SW 1271 (cell line): ENCODE measurements at regions not wholly inside any gene's neighbourhood (a gene's known extent, or its start where the extent isn't known, plus 50 kb on each side); places are given as distances from the start of the nearest gene placed in this dataset.
"Not testable (repeated sequence)": the region's sequence is repeated elsewhere in the genome, so short reads cannot be mapped to it uniquely, and the experiment has no call there.

Experiments used
- DNase-seq, 2 experiments: peaks; one replicate each; lab custom pipeline; 2025; lab: John Stamatoyannopoulos, UW

DNA sequence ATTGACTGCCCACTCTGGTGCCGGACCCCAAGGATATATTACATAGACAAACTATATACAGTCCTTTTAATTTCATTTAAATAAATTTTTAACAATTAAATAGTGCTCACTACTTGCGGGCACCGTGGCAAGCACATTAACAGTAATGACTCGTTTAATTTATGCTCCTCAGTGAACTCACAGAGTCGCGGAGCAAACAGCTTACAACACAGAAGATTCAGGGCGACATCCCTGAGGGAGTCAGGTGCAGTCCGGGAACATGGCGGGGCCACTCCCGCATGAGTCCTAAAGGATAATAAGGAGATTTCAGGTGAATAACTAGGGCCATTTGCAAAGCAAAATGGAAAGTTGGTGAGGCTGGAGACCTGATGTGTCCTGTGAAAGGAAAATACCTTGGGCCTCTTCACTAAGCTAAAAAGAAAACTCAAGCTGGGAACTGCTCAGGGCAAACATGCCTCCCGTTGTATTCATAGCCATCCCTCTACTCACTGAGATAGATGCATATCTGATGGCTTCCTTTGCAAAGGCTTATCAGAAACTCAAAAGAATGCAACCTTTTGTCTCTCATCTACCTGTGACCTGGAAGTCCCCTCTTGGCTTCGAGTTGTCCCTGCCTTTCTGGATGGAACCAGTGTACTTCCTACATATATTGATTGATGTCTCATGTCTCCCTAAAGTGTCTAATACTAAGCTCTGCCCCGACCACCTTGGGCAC is 125.6 kb downstream of the KLF6 start:
- no peak for DNase-seq

DNA sequence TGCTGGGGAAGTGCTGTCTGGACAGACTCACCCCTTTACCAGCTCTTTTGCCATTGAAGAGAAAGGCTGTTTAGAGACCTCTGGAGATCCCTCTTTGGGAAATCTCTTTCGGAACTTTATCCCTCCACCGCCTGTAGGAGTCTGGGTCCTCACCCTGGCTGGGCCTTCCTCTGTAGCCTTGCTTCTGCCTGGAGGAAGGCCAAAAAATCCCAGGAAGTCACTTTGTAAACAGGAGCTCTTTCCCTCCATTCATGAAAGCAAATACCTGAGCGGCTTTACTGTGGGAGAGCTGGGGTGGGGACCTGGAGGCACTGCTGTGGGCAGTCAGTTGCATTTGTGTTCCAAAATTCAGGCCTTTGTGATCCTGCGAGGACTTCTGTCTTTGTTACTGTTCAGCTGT is 126.2 kb downstream of the KLF6 start:
- no peak for DNase-seq

DNA sequence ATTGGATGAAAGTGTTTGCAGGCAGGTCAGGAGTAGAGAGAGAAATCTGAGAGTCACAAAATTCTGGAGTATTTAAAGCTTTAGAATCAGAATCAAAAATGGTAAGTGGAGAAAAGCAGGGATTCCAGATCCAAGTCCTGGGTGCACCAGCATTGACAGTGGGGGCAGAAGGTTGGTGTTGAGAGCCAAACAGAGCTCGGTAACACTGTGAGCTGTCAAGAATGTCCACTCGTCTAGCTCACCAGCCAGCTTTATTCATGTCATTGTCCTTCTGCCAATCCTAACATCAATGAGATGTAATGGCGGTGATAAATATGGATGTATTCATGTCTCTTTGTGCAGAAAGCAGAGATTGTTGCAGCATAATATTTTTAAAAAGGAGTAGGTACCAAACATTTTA is 128.8 kb downstream of the KLF6 start:
- DNase-seq, result no peak

DNA sequence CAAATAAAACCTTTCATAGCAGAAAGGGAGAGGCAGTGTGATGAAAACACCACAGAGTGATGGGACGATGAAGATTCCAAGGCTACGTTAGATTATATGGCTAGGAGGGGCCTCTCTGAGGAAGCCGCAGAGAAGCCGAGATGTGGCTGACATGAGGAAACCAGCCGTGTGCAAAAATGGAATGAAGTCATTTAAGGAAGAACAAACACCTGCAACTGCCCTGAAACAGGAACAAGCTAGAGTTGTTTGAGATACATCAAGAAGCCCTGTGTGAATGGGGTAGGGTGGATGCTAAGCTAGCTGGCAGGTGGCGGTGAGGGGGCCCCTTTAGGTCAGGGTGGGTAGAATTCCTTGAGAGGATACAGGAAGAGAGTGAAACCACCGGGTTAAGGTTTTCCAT is 129.5 kb downstream of the KLF6 start:
- DNase-seq, result no peak

DNA sequence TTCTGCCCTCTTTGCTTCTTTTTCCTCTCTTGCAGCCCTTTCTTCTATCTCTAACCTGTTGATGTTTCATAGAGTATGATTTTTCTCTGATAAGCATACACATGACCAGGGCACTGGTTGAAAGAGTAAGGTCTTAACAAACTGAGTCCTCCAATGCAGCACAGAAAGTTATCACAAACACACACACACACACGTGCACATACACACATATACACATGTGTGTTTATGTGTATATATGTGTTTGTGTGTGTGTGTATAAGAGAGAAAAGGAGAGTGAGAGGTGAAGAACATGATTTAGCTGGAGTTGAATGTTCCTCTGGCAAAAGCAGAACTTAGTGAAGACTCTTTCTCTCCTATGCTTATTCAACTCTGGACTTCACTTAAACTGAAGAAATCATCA is 130.0 kb downstream of the KLF6 start:
- no peak for DNase-seq

DNA sequence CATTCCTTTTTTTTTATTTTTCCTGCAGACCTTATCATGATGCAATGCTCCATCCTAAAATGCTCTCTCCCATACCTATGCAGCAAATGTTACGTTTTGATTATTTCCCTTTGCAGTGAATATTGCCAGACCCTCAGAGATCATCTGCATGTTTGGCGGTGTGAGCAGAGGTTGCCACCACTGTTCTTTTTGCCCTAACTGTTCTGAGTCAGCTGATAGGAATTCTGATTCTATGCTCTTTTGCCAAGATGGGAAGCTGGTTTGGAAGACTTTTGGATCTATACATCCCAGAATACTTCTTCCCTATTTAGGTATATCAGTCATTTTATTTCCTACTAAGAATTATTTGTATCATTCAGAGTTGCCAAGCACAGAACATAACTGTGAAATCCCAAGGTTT is 130.5 kb downstream of the KLF6 start:
- DNase-seq, result no peak

DNA sequence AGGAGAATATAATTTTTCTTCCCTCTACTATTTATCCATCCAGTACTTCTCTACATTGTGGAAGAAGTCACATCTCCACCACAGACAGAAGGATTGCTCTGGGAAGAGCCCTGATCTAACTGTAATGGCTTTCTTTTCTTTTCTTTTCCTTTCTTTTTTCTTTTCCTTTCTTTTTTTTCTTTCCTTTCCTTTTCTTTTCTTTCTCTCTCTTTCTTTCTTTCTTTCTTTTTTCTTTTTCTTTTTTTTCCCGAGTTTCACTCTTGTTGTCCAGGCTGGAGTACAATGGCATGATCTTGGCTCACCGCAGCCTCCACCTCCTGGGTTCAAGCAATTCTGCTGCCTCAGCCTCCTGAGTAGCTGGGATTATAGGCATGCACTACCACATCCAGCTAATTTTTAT is 131.7 kb downstream of the KLF6 start:
- not testable (repeated sequence) for DNase-seq

DNA sequence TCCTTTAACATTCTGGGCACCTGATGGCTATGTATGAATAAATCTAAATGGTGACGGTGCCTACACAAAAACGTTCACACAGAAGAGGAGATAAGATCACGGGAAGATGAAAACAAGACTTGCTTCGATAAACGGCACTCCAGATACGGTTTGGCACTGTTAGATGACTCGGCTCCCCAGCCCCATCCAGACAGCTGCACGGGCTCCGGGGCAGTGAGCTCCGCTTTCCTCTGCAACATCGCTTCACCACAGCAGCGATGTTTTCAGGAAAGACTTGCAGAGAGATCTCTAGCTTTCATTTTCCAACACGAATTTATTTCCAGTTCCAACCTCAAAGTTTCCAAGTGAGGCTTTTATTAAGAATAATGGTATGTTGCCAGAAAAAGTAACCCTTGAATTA is 132.1 kb downstream of the KLF6 start:
- no peak for DNase-seq

DNA sequence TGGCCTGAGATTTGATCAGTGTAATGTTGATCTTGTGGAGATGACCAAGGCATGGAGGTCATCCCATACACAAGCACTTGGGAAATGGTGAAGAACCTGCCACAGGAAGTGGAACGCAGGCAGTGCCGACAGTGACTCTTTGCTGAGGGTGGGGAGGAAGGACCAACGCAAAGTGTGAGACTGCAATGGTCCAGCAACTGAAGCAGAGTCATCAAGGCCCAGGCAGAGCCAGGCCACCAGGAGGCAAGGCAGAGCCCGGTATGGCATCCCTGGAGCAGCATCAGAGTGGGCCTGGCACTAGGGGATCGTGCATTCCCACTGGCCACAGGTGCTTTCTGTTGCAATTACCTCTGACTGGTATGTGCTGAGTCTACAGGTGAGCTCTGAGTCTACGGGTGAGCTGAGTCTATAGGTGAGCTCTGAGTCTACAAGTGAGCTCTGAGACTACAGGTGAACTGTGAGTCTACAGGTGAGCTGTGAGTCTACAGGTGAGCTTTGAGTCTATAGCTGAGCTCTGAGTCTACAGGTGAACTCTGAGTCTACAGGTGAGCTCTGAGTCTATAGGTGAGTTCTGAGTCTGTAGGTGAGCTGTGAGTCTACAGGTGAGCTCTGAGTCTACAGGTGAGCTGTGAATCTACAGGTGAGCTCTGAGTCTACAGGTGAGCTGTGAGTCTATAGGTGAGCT is 132.9 kb downstream of the KLF6 start:
- DNase-seq, result no peak

DNA sequence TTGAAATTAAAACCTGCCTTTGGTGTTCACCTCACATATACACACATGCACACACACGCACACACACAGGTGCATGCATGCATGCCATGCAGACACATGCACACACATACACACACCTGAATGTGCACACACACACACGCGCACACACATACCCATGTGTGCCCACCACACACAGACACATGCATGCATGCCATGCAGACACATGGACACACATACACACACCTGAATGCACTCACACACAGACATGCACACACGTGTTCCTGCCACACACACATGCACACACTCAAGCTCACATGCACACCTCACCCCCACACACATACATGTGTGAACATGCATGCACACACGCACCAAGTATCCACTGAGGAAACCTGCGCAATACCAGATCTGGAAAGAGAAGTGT is 136.4 kb downstream of the KLF6 start:
- DNase-seq, result no peak

DNA sequence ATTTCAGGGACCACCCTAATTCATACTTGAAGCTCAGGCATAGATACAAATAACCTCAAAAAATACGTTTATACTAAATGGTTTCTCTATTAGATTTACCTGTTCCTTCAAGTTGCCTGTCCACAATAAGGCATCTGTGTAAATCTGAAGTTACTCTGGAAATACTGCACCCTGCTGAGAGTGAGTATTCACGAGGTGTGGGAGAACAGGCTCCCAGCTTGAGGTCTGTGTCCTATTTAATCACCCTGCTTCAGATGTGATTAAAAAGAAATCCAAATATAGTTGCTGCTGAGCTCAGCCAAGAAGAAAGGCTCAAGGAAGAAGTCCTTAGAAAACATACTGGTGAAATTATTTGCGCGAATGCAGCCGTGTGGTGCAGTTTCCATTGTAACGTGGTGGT is 136.8 kb downstream of the KLF6 start:
- DNase-seq, result no peak

DNA sequence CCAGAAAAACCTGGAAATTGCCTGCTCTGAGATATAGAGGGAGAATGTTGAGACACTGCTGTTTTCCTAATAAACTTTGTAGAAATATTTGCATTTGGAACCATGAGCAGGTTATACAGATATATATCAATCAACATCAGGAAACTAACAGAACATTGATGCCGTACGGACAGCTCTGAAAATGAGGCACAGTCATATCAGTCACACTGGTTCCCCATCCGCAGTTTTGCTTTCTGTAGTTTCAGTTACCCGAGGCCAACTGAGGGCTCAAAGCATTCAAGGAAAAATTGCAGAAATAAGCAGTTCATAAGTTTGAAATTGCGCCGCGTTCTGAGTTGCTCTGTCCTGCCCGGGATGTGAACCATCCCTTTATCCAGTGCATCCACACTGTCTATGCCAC is 137.9 kb downstream of the KLF6 start:
- no peak for DNase-seq

DNA sequence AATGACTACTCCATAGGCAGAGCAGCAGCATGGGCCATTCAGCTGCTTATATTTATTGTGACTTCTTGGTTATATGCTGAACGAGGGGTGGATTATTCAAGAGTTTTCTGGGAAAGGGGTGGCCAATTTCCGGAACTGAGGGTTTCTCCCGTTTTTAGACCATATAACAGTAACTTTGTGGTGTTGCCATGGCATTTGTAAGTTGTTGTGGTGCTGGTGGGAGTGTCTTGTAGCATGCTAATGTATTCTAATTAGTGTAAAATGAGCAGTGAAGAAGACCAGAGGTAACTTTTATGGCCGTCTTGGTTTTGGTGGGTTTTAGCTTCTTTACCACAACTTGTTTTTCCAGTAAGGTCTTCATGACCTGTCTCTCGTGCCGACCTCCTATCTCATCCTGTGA is 139.6 kb downstream of the KLF6 start:
- no peak for DNase-seq

DNA sequence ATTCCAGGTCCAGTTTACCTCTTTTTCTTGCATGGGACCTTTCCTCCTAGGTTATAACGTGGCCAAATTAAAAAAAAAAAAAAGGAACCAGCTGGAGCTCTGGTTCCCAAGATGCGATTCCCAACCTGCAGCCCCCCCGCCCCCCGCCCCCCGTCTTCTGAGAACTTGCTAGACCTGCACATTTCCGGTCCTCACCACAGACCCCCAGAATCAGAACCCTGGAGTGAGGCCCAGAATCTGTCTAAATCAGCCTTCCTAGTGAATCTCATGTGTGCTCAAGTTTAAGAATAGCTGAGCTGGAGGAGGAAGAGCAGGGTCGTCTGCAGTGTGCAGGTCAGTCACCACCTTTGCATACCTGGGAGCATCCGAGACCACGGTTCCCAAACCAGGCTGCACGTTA is 144.2 kb downstream of the KLF6 start:
- no peak for DNase-seq

DNA sequence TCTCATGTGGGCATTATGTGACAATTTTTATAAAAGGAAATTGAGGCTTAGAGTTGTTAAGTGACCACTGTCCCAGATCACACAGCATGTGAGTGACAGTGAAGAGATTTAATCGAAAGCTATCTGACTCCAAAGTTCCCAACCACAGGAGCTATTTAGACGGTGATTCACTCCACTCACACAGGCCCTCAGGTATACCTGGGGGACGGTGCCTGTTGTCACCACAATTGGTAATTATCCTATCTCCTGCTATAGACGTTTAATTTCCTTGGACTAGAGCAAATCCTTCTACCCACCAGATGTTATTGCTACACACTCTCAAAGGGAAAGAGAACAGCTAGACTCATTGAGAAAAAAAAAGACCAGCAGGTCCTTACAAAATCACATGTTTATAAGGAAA is 145.5 kb downstream of the KLF6 start:
- no peak for DNase-seq

DNA sequence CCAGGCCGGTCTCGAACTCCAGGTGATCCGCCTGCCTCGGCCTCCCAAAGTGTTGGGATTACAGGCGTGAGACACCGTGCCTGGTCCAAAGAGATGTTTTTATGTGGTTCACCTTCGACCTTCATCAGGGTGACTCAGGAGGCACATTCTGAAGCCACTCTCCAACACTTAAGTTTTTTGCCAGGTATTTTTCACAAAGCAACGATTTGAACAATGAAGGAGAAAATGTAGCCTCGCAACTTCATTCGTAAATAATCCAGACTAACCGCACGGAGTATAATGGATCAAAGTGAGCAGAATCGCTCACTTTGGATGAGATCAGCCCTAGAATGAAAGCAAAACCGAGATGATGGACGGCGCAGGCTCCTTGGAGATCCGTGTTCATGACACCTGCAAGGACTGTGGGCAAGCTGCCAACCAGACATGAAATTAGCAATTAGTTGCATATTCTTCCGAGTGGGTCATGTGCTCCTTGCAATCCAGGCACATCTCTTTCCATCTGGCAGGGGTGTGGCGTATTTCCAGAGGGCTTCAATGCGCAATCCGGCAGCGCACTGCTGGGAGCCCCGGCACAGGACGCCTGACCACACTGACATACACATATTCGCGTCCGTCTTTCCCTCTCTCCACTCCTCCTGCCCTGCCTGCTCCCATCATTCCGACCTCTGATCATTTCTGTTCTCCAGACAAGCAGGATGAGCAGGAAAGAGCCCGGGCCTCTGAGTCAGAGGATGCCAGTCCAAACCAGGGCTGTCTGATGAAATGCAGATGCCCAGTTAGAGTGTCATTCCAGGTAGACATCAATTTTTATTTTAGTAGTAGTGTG is 148.4 kb downstream of the KLF6 start:
- no peak for DNase-seq

DNA sequence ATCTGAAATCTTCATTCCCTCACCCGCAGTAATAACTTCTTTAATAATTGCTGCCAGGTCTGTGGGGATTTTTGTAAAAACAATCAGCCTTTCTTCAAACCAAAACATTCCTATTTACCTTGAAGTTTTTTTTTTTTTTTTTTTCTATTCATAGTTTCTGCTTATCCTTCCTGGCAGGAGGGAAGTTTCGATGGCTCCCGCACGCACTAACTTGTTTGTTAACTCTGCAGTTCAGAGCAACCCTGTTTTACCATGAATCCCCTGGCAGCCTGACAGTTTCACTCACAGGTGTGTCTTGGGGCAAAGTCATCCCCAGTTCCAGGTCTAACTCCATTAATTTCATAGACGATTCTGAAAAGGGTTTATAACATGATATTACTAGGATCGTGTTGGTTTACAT is 149.3 kb downstream of the KLF6 start:
- DNase-seq, result no peak

DNA sequence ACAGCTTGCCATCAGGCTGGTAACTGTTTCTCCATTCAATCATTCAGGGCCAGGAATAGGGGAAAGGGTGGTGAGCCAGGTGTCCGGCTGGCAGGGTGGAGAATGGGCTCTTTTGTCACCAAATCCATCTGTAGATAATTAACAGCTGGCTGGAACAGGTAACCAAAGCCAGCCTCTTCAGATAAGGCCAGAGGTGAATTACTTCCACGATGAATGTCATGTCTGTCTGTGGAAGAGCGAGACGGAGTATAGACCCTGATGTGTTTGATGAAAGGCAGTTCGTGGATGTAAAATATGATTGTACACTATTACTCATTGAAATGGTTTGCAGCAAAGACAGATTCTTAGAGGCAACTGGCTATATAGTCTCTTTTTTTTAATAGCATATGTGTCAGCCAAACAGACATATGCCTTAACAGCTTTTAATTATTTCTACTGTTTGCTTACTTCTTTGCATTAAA is 149.8 kb downstream of the KLF6 start:
- no peak for DNase-seq

DNA sequence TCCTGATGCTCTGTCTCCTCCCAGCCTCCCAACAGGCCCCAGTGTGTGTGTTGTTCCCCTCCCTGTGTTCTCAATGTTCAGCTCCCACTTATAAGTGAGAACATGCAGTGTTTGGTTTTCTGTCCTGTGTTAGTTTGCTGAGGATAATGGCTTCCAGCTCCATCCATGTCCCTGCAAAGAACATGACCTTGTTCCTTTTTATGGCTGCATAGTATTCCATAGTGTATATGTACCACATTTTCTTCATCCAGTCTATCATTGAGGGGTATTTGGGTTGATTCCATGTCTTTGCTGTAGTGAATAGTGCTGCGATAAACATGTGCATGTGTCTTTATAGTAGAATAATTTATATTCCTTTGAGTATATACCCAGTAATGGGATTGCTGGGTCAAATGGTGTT is 150.4 kb downstream of the KLF6 start:
- DNase-seq, result not testable (repeated sequence)

DNA sequence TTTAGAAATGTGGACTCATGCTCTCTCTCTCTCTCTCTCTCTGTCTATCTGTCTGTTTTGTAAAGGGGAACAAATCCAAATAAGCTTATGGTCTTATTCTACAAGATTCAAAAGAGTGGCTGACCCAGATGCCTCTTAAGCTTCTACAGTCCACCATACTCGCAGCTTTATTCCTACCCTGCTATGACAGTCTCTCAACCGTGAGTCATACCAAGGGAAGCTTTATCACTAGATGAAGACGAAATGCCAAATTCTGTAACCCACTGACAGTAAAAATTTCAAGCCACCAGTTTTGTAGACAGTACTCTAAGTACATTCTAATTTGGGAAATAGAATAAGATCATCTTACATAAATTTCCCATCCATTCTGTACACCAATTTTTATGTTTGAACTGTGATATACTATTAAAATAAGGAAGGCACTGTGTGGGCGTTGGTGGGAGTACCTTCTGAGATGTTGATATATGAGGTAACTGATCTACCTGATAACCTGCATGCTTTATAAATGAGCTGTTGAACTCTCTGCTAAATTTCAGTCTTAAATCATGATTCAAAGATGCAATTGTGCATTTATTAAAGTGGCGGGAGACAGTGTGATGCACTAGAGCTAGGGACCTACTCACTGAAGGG is 153.2 kb downstream of the KLF6 start:
- DNase-seq, result no peak

DNA sequence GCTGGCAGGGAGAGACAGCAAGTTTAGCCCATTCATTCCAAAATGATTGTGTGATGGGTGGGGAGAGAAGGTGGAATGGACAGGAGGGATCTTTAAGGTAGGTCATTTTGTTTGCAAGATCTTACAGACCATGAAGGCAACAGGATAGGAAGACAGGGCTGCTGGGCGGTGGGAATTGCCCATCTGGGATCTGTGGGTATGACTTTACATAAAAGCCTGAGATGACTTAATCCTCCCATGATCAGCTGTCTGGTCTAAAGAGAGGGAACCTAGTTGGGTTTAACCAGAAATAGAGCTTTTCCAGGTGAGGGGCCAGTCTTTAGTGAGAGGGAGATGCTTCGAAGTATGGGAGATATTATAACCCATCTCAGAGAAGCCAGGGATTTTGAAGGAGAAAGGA is 153.7 kb downstream of the KLF6 start:
- DNase-seq, result no peak

DNA sequence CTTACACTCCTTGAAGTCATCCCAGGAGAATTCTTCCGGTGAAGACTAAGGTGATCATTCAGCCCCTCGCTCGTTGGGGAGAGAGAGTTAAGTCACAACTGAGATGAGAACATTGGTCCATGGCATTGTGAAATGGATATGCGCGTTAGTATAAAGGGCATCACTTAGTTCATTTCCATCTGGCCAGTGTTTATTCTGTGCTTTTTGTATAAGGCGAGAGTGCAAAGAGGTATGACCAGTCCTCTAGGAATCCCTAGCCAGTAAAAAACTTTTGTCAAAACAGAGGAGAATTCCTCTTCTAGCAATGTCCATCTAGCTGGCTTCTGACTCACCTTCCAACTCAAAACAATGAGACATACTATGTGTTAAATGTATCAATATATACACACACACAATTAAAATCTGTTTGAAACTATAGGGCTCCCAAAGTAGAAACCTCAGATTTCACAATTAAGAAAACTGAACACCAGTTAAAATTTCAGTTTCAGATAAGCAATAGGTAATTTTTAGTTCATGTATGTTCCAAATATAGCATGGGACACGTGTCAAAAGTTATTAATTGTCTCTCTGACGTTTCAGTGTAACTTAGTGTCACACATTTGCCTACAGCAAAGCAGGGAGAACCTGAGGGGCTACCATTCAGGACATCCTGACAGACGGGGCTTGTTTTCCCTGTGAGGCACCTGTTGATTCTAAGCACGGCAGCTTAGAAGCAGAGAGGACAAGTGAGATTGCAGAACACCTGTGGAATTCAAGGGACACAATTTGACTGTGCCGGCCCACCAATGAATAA is 158.9 kb downstream of the KLF6 start:
- DNase-seq, result no peak
